Right lobe of liver (tissue), 6 donors: ENCODE measurements at regions not wholly inside any gene's neighbourhood (a gene's known extent, or its start where the extent isn't known, plus 50 kb on each side); places are given as distances from the start of the nearest gene placed in this dataset.

Source experiments
- ATAC-seq, 4 donors: fragments of 200-7000 bp; cut with Tn5 transposase; one replicate each; pipeline ENCODE4 v1.9.1; 2020; ENCODE audit warnings: mild to moderate bottlenecking in 4 of 4, moderate library complexity in 4 of 4
- DNase-seq, 3 donors: peaks; one replicate each; pipeline ENCODE4 v3.0.0-alpha.2; 2020
- H3K27ac ChIP-seq, 3 donors: fragments of 200-600 bp; one replicate each; pipeline ENCODE4 v1.8.0; 2022
- H3K27me3 ChIP-seq, 2 donors: fragments of 200-600 bp; one replicate each; pipeline ENCODE4 v1.8.0; 2022
- H3K36me3 ChIP-seq, 4 donors: fragments of 200-600 bp; sonication (generic) in 1 of 4; one replicate each; pipeline versions ENCODE4 v1.5.1 to v1.8.0; 2017 to 2022; ENCODE audit warnings: control low read depth in 1 of 4
- H3K4me1 ChIP-seq, 4 donors: fragments of 200-600 bp; sonication (generic) in 1 of 4; one replicate each; pipeline versions ENCODE4 v1.5.1 to v1.8.0; 2017 to 2022; ENCODE audit warnings: control low read depth in 1 of 4
- H3K4me3 ChIP-seq, 3 donors: fragments of 200-600 bp; one replicate each; pipeline ENCODE4 v1.8.0; 2022
- H3K9me3 ChIP-seq, 4 donors: fragments of 200-600 bp; sonication (generic) in 1 of 4; one replicate each; pipeline versions ENCODE4 v1.5.1 to v1.8.0; 2017 to 2022; ENCODE audit warnings: control low read depth in 1 of 4
- POLR2A ChIP-seq: fragments of 450-650 bp; IDR thresholded peaks from one replicate; pipeline ENCODE4 v1.6.1; 2017; ENCODE audit warnings: antibody characterized with exemption, mild to moderate bottlenecking
- WGBS: methylation state at CpG from one replicate; pipeline ENCODE4 v1.1.6; 2018; ENCODE audit warnings: low coverage, low lambda C conversion rate; ENCODE audit not compliant: insufficient coverage; ENCODE audit errors: missing lambda C conversion rate; 5-methylcytosine and 5-hydroxymethylcytosine counted together
- intact Hi-C, 2 donors: fragments of 100-400 bp; cut with DNase I; formaldehyde crosslinking; loops; one replicate each; pipeline versions ENCODE4 v1.11.2 to v1.14.1; 2022
- TF ChIP-seq, protein P1 (sequence below), 4 donors: fragments of 200-600 bp in 3 of 4; fragments of 450-650 bp in 1 of 4; IDR thresholded peaks; one replicate each; pipeline versions ENCODE4 v1.5.1 to v1.8.0; 2016 to 2022; ENCODE audit warnings: antibody characterized with exemption in 4 of 4, mild to moderate bottlenecking in 2 of 4
- donor health status: DM: no; HTN: yes; CAD: no.
- donor health status: DM: no; HTN: no; CAD: no.
- donor health status: DM: no; HTN: no; CAD: no.
- donor health status: DM: no; HTN: yes; CAD: no.
- donor health status: DM: no; HTN: yes; CAD: no.

DNA sequence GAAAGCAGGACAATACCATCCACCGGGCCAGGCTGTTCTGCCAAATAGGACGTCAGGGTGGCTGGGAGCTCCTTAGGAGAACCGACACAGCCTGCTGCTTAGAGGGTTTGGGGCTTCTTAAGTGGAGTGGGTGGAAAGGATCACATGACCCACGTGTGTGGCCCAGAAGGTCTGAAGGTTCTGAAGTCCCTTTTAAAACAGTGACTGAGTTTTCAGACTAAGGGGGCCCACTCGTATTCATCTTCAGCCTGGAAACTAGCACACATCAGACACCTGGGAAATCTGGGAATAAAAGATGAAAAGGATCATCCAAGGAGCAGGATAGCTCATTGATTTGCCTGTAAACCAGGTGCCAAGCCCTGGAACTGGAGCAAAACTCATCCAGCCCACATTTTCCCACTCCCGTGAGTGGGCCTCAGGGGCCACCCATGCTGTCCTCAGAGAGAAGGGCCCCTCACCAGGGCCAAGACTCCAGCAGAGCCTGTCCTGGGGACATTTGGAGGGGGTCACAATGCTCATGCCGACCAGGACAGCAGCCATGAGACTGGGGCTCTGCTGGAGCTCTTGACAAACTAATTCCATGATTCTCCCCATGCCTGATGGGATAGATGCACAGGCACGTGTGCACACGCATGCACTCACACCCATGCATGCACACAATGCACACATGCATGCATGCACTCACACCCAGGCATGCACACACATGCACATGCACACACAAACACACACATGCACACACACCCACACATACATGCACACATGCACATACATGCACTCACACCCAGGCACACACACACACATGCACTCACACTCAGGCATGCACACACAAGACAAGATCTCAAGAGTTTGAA is 168.8 kb upstream of the PPP2R2D start:
- no peaks in the 10 kb centered on the region for H3K4me1 ChIP-seq
- no peak for DNase-seq
- no peak overlapping the region for H3K4me3 ChIP-seq

DNA sequence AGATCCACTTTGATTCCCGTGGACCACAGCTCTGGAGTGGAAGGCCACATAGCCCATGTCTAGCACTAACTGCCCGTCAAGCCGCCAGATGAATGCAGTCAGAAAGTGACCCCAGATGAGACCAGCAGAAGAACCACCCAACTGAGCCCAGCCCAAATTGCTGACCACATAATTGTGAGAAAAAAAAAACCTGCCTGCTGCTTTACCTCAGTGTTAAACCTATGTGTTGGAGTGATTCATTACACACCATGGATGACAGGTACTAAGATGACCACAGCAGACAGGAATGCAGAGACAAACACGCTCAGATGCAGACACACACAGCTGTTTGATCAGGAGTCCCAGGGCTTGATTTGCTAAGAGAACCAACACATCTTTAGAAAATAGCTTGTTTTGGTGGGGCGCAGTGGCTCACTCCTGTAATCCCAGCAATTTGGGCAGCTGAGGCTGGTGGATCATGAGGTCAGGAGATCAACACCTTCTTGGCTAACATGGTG is 168.1 kb upstream of the PPP2R2D start:
- Histone ChIP-seq H3K36me3 (no peaks in the 10 kb centered on the region), H3K4me1 (no peaks in the 10 kb centered on the region), H3K4me3 (no peak overlapping the region), H3K9me3 (no peaks in the 10 kb centered on the region), H3K27ac (no peak overlapping the region), H3K27me3 (no peaks in the 10 kb centered on the region)
- intact Hi-C loops = no loop called here
- DNase-seq = no peak
- TF ChIP-seq, protein P1, sequence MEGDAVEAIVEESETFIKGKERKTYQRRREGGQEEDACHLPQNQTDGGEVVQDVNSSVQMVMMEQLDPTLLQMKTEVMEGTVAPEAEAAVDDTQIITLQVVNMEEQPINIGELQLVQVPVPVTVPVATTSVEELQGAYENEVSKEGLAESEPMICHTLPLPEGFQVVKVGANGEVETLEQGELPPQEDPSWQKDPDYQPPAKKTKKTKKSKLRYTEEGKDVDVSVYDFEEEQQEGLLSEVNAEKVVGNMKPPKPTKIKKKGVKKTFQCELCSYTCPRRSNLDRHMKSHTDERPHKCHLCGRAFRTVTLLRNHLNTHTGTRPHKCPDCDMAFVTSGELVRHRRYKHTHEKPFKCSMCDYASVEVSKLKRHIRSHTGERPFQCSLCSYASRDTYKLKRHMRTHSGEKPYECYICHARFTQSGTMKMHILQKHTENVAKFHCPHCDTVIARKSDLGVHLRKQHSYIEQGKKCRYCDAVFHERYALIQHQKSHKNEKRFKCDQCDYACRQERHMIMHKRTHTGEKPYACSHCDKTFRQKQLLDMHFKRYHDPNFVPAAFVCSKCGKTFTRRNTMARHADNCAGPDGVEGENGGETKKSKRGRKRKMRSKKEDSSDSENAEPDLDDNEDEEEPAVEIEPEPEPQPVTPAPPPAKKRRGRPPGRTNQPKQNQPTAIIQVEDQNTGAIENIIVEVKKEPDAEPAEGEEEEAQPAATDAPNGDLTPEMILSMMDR (IDR thresholded peaks at IDR 0.05) = no peak
- TF ChIP-seq POLR2A = no peak
- no peak for ATAC-seq
- 83% methylated on average over 4 of the region's 5 CpGs for WGBS

More for the DNA sequence above, 168.8 kb upstream of the PPP2R2D start:
- no peaks in the 10 kb centered on the region for H3K36me3 ChIP-seq
- intact Hi-C loops = no loop called here
- H3K27me3 ChIP-seq = no peaks in the 10 kb centered on the region
- TF ChIP-seq, protein P1 (IDR thresholded peaks at IDR 0.05) = no peak
- no peak for TF ChIP-seq POLR2A
- ATAC-seq = no peak
- 76% methylated on average over 4 of the region's 9 CpGs for WGBS
- no peak overlapping the region for H3K27ac ChIP-seq
- no peaks in the 10 kb centered on the region for H3K9me3 ChIP-seq

DNA sequence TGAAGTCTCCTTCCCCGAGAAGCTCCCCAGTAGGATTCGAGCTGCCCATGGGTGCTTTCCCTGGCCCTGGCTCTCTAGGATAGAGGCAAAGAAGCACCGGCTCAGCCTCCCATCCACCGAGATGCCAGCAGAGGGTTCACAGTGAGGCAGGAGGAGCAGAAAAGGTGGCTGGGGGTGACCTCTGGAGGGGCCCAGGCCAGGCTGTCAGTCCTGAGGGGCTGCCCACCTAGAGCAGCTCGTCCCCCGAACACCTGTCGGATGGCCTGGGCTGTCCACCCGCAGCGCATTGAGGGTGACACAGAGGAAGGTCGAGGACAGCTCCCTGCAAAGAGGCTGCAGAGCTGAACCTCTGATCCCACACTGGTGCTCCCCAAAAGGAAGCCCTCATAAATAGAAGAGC is 167.2 kb upstream of the PPP2R2D start:
- Histone ChIP-seq H3K4me3 (no peak overlapping the region), H3K9me3 (no peaks in the 10 kb centered on the region), H3K27ac (no peak overlapping the region), H3K4me1 (no peaks in the 10 kb centered on the region), H3K36me3 (no peaks in the 10 kb centered on the region), H3K27me3 (no peaks in the 10 kb centered on the region)
- ATAC-seq (no peak), DNase-seq (no peak)
- intact Hi-C loops = no loop called here
- TF ChIP-seq, protein P1 (IDR thresholded peaks at IDR 0.05) = no peak
- no peak for TF ChIP-seq POLR2A
- no CpG with 5 or more reads among the region's 10 CpGs for WGBS

DNA sequence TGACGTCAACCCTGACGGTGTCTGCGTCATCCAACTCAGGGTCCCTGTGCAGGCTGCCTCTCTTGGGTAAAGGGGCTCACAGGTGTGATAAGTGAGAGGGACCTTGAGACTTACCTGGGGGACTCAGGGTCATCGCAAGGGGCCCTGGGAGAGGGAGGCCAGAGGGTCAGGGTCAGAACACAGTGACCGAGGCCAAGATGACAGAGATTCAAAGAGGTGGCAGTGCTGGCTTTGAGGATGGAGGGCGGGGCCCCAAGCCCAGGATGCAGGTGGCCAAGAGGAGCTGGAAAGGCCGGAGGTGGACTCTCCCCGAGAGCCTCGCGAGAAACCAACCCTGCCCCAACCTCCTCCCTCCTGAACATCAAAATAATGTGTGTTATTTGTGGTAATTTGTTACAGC is 165.2 kb upstream of the PPP2R2D start:
- Histone ChIP-seq H3K27ac (no peak overlapping the region), H3K4me1 (no peaks in the 10 kb centered on the region), H3K36me3 (no peaks in the 10 kb centered on the region), H3K27me3 (no peaks in the 10 kb centered on the region), H3K9me3 (no peaks in the 10 kb centered on the region), H3K4me3 (no peak overlapping the region)
- intact Hi-C loops = no loop called here
- no peak for DNase-seq
- 66% methylated on average over 5 of the region's 10 CpGs for WGBS
- no peak for ATAC-seq
- no peak for TF ChIP-seq POLR2A
- TF ChIP-seq, protein P1 (IDR thresholded peaks at IDR 0.05) = no peak
